AG04450 (cell line): ENCODE measurements at regions not wholly inside any gene's neighbourhood (a gene's known extent, or its start where the extent isn't known, plus 50 kb on each side); places are given as distances from the start of the nearest gene placed in this dataset.

Experiments used
- CTCF ChIA-PET: fragments of 300-600, 350-600 bp; formaldehyde crosslinking; extraction: SDS; loops from one replicate; lab custom pipeline; 2022; ENCODE audit warnings: antibody characterized with exemption, inconsistent platforms; lab: Charles Lee
- POLR2A ChIA-PET: fragments of 350-600 bp; formaldehyde crosslinking; extraction: SDS; loops from one replicate; lab custom pipeline; 2021; ENCODE audit warnings: antibody characterized with exemption, inconsistent platforms; lab: Yijun Ruan, JAX
- DNase-seq: peaks from one replicate; pipeline ENCODE4 v3.0.0-alpha.2; 2011; ENCODE audit warnings: low read depth, low spot score
- H3K27ac ChIP-seq: one replicate; pipeline ENCODE4 v1.5.1; 2012; ENCODE audit warnings: low read depth, low read length, control low read depth
- H3K27me3 ChIP-seq: one replicate; pipeline ENCODE4 v1.6.0; 2012; ENCODE audit warnings: low read length; ENCODE audit not compliant: control insufficient read depth, insufficient read depth
- H3K4me3 ChIP-seq: 2 replicates; pipeline ENCODE4 v1.5.1; 2011; ENCODE audit warnings: mild to moderate bottlenecking, low read depth, low read length, control low read depth
- H3K9me3 ChIP-seq: 2 replicates; pipeline ENCODE4 v1.5.1; 2012; ENCODE audit warnings: low read length; ENCODE audit not compliant: control insufficient read depth, insufficient read depth
- CTCF ChIP-seq: IDR thresholded peaks from 2 replicates; pipeline ENCODE4 v1.5.1; 2011; ENCODE audit warnings: low read depth, low read length, control low read depth, inconsistent platforms

DNA sequence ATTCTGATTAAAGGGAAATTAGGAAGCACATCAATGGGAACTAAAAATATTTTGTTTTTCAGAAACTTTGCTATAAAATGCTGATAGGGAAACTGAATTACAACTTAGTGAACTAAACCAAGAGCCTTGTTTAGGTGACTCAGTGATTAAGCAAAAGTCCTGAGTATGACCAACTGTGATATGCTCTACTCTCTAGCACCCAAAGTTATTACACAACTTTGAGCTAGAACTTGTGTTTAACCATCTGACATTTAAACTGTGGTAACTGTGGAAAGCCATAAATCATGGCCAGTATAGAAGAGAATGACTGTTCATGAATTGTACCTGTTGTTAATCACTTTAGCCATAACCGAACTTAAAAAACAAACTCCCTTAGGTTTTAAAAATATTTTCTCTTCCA is 127.4 kb downstream of the ZNF365 start:
- POLR2A ChIA-PET, result no interaction called here
- TF ChIP-seq CTCF, result no peak
- no peaks in the 10 kb centered on the region for H3K9me3 ChIP-seq
- H3K27ac ChIP-seq, result no peak overlapping the region
- peaks cover 13% of the 10 kb centered on the region for H3K27me3 ChIP-seq
- DNase-seq, result no peak
- no peak overlapping the region for H3K4me3 ChIP-seq
- CTCF ChIA-PET, result interaction anchor here (1.4 to 1.8 kb wide), 2 partner anchors 10 to 92 kb away, joined by 4 to 5 read pairs; no protein-coding TSS in a partner anchor

DNA sequence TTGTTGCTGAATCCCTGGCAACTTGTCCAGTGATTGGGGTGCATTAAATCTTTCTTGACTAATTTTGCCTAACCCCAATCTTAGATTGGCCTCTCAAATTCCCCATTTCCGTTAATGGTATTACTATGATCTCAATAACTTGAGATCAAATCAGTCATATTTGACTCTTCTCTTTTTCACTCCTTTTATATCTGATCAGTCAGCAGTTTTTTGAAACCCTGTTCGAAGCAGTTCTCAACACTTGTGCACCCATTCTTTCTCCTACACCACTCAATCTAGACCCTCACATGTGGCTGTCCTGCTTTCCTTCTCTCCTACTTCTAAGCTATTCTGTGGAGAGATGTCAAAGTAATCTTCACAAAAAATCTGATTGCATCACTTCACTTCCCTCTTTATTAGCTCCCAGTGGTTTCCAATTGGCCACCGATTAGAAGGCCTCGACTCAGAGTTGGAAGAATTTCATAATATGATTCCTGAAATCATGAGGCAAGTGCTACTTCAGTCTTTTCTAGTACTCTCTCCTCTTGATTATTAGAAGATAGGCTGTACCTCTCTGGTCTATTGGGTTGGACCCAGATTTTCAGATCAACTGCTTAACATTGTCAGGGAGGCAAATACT is 128.9 kb downstream of the ZNF365 start:
- POLR2A ChIA-PET, result interaction anchor here (1.0 to 1.1 kb wide), 2 partner anchors 48 to 61 kb away, joined by 3 read pairs; no protein-coding TSS in a partner anchor
- no peak for DNase-seq
- H3K27ac ChIP-seq, result no peak overlapping the region
- H3K4me3 ChIP-seq, result no peak overlapping the region
- H3K9me3 ChIP-seq, result no peaks in the 10 kb centered on the region
- CTCF ChIA-PET, result interaction anchor here (1.4 to 2.3 kb wide), 3 partner anchors 11 to 91 kb away, joined by 4 to 8 read pairs (median 5); no protein-coding TSS in a partner anchor
- H3K27me3 ChIP-seq, result peaks cover 11% of the 10 kb centered on the region
- TF ChIP-seq CTCF, result no peak

GRCh38 chr10:62503872-62504271 is 129.7 kb downstream of the ZNF365 start:
- ChIA-PET POLR2A (interaction anchor here (1.0 to 1.1 kb wide), 2 partner anchors 49 to 60 kb away, joined by 3 read pairs; no protein-coding TSS in a partner anchor), CTCF (interaction anchor here (0.7 to 2.3 kb wide), 3 partner anchors 32 to 133 kb away, joined by 3 to 8 read pairs (median 5); no protein-coding TSS in a partner anchor)
- H3K4me3 ChIP-seq, result no peak overlapping the region
- no peak for TF ChIP-seq CTCF
- H3K27me3 ChIP-seq, result peaks cover 8% of the 10 kb centered on the region
- no peaks in the 10 kb centered on the region for H3K9me3 ChIP-seq
- no peak for DNase-seq
- no peak overlapping the region for H3K27ac ChIP-seq

DNA sequence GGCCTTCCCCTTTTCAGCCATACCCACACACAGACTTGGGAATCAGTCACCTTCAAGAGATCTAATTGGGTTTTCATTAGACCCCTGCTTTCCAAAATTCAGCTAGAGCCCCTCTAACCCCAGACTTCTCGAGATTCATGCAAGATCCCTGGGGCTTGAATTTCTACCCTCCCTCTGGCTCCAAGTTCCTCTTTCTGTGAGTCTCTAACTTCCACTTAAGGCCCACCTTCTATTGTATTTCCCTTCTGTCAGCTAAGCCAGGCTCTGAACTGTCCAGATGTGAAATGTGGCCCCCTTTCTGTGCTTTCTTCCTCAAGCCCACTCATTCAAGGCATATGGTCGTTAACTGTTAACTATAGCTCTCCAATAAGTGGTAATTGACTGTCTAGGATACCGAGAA is 132.2 kb downstream of the ZNF365 start:
- no peak for TF ChIP-seq CTCF
- H3K27ac ChIP-seq, result no peak overlapping the region
- no peaks in the 10 kb centered on the region for H3K9me3 ChIP-seq
- CTCF ChIA-PET, result no interaction called here
- POLR2A ChIA-PET, result no interaction called here
- H3K27me3 ChIP-seq, result peaks cover 9% of the 10 kb centered on the region
- no peak overlapping the region for H3K4me3 ChIP-seq
- DNase-seq, result no peak

DNA sequence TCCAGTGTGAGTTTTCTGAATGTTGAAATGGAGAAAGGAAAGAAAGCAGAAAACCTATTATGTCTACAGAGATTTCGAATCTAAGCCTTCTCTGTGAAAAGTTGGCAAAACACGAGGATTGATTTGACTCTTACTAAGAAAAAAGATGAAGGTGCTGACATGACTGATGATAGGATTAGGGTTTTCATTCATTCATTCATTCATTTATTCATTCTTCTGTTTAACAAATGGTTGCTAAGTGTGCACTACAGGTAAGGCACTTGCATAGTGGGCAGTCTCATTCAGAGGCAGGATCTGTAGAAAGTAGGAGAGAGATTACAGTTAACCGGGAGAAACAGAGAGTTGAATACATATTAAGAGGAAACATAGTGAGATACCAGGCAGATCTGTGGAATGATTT is 137.1 kb downstream of the ZNF365 start:
- no peak for TF ChIP-seq CTCF
- Histone ChIP-seq H3K9me3 (no peaks in the 10 kb centered on the region), H3K4me3 (no peak overlapping the region), H3K27me3 (peaks cover 11% of the 10 kb centered on the region), H3K27ac (no peak overlapping the region)
- no peak for DNase-seq
- POLR2A ChIA-PET, result no interaction called here
- CTCF ChIA-PET, result no interaction called here
